Hepatocyte (in vitro differentiated cells): ENCODE measurements at regions not wholly inside any gene's neighbourhood (a gene's known extent, or its start where the extent isn't known, plus 50 kb on each side); places are given as distances from the start of the nearest gene placed in this dataset.

Experiments
- DNase-seq: peaks from one replicate; pipeline ENCODE4 v3.0.0-alpha.2; 2016; ENCODE audit warnings: low spot score
- H2AFZ ChIP-seq: fragments of 200-600 bp; sonication (generic); 2 replicates; pipeline ENCODE4 v1.6.0; 2016; ENCODE audit warnings: antibody characterized with exemption, mild to moderate bottlenecking
- H3K27ac ChIP-seq: fragments of 200-600 bp; sonication (generic); 2 replicates; pipeline ENCODE4 v1.5.1; 2016; ENCODE audit warnings: mild to moderate bottlenecking
- H3K27me3 ChIP-seq: fragments of 200-600 bp; sonication (generic); 2 replicates; pipeline ENCODE4 v1.6.1; 2016
- H3K36me3 ChIP-seq: fragments of 200-600 bp; sonication (generic); replicated peaks from 2 replicates; pipeline ENCODE4 v1.5.1; 2016; ENCODE audit warnings: low read depth; ENCODE audit not compliant: insufficient read depth
- H3K4me1 ChIP-seq: fragments of 200-600 bp; sonication (generic); 2 replicates; pipeline ENCODE4 v1.5.1; 2016; ENCODE audit warnings: mild to moderate bottlenecking, moderate library complexity; ENCODE audit not compliant: insufficient read depth
- H3K4me2 ChIP-seq: fragments of 200-600 bp; sonication (generic); 2 replicates; pipeline ENCODE4 v1.6.0; 2016
- H3K4me3 ChIP-seq: fragments of 200-600 bp; sonication (generic); 2 replicates; pipeline ENCODE4 v1.5.1; 2016; ENCODE audit warnings: mild to moderate bottlenecking
- H3K79me2 ChIP-seq: fragments of 200-600 bp; sonication (generic); 2 replicates; pipeline ENCODE4 v1.6.0; 2017; ENCODE audit warnings: mild to moderate bottlenecking
- H3K9me2 ChIP-seq: fragments of 200-600 bp; sonication (generic); replicated peaks from 2 replicates; pipeline ENCODE4 v1.6.0; 2017; ENCODE audit warnings: mild to moderate bottlenecking; ENCODE audit not compliant: insufficient read depth
- H3K9me3 ChIP-seq: fragments of 200-600 bp; sonication (generic); 2 replicates; pipeline ENCODE4 v1.5.1; 2016; ENCODE audit warnings: low read depth, mild to moderate bottlenecking
- H4K20me1 ChIP-seq: fragments of 200-600 bp; sonication (generic); 2 replicates; pipeline ENCODE4 v1.6.0; 2016; ENCODE audit warnings: mild to moderate bottlenecking; ENCODE audit not compliant: insufficient read depth, poor library complexity, severe bottlenecking
- EZH2 ChIP-seq: fragments of 200-600 bp; sonication (generic); IDR thresholded peaks from 2 replicates; pipeline ENCODE4 v1.6.1; 2016; ENCODE audit warnings: antibody characterized with exemption, mild to moderate bottlenecking, borderline replicate concordance
- EZH2phosphoT487 ChIP-seq: fragments of 200-600 bp; sonication (generic); IDR thresholded peaks from one replicate; pipeline ENCODE4 v1.6.1; 2018; ENCODE audit warnings: antibody characterized with exemption, mild to moderate bottlenecking, low read depth, moderate library complexity; ENCODE audit not compliant: unreplicated experiment, severe bottlenecking
- WGBS: methylation state at CpG from one replicate; pipeline ENCODE4 v1.1.6; 2016; ENCODE audit warnings: low lambda C conversion rate; ENCODE audit errors: missing lambda C conversion rate; 5-methylcytosine and 5-hydroxymethylcytosine counted together
- TF ChIP-seq, protein P1 (sequence below): fragments of 200-600 bp; sonication (generic); IDR thresholded peaks from 2 replicates; pipeline ENCODE4 v1.5.1; 2016; ENCODE audit warnings: antibody characterized with exemption, mild to moderate bottlenecking; ENCODE audit not compliant: poor library complexity

- no peak overlapping the region for H3K27ac ChIP-seq
- TF ChIP-seq EZH2 (no peak), EZH2phosphoT487 (no peak)
- TF ChIP-seq, protein P1, sequence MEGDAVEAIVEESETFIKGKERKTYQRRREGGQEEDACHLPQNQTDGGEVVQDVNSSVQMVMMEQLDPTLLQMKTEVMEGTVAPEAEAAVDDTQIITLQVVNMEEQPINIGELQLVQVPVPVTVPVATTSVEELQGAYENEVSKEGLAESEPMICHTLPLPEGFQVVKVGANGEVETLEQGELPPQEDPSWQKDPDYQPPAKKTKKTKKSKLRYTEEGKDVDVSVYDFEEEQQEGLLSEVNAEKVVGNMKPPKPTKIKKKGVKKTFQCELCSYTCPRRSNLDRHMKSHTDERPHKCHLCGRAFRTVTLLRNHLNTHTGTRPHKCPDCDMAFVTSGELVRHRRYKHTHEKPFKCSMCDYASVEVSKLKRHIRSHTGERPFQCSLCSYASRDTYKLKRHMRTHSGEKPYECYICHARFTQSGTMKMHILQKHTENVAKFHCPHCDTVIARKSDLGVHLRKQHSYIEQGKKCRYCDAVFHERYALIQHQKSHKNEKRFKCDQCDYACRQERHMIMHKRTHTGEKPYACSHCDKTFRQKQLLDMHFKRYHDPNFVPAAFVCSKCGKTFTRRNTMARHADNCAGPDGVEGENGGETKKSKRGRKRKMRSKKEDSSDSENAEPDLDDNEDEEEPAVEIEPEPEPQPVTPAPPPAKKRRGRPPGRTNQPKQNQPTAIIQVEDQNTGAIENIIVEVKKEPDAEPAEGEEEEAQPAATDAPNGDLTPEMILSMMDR, result no peak
- no peaks in the 10 kb centered on the region for H3K4me1 ChIP-seq
- H4K20me1 ChIP-seq, result no peaks in the 10 kb centered on the region
- DNase-seq, result no peak
- H3K27me3 ChIP-seq, result no peaks in the 10 kb centered on the region
- no peaks in the 10 kb centered on the region for H3K9me3 ChIP-seq
- no peak overlapping the region for H3K4me2 ChIP-seq
- WGBS, result 78% methylated on average over 4 of the region's 4 CpGs
- H3K79me2 ChIP-seq, result no peaks in the 10 kb centered on the region
- H3K4me3 ChIP-seq, result no peak overlapping the region
- H2AFZ ChIP-seq, result no peak overlapping the region
- H3K36me3 ChIP-seq, result no peaks in the 10 kb centered on the region
- no peaks in the 10 kb centered on the region for H3K9me2 ChIP-seq
Measured at GRCh38 chr5:120160124-120160895, 303.8 kb upstream of the PRR16 start.

GRCh38 chr5:120162321-120162720 is 301.8 kb upstream of the PRR16 start:
- H3K9me3 ChIP-seq, result no peaks in the 10 kb centered on the region
- TF ChIP-seq EZH2, result no peak
- H3K27ac ChIP-seq, result no peak overlapping the region
- no peaks in the 10 kb centered on the region for H3K27me3 ChIP-seq
- no peak overlapping the region for H2AFZ ChIP-seq
- H3K36me3 ChIP-seq, result no peaks in the 10 kb centered on the region
- no peaks in the 10 kb centered on the region for H3K79me2 ChIP-seq
- no peaks in the 10 kb centered on the region for H3K4me1 ChIP-seq
- H3K4me2 ChIP-seq, result no peak overlapping the region
- no peaks in the 10 kb centered on the region for H3K9me2 ChIP-seq
- no peaks in the 10 kb centered on the region for H4K20me1 ChIP-seq
- DNase-seq, result no peak
- H3K4me3 ChIP-seq, result no peak overlapping the region

GRCh38 chr5:120164037-120164436 is 300.1 kb upstream of the PRR16 start:
- WGBS, result 59% methylated on average over 3 of the region's 3 CpGs
- no peak overlapping the region for H3K27ac ChIP-seq
- TF ChIP-seq EZH2phosphoT487 (no peak), EZH2 (no peak)
- TF ChIP-seq, protein P1, result no peak

DNA sequence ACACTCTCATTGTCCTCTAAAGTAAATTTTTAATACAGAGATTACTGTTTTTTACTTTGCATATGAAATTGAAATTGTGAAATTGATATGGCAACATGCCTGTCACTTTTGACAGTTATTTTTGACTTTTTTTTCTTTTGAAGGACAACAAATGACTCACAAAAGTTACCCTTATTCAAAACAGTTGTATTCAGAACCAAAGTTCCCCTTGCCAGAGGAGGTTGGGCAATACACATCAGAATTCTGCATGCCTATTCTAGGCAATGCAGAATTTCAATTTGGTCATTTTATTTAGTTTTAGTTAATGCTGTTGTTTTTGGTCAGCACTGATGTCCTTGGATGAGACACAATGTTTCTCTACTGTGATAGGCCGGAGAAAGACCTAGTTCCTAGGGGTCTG is 299.1 kb upstream of the PRR16 start:
- no peaks in the 10 kb centered on the region for H4K20me1 ChIP-seq
- no peak for TF ChIP-seq EZH2
- TF ChIP-seq EZH2phosphoT487, result no peak
- TF ChIP-seq, protein P1, result no peak
- H2AFZ ChIP-seq, result no peak overlapping the region
- H3K9me2 ChIP-seq, result no peaks in the 10 kb centered on the region
- no peaks in the 10 kb centered on the region for H3K4me1 ChIP-seq
- no peak for DNase-seq
- no peak overlapping the region for H3K4me2 ChIP-seq
- no peak overlapping the region for H3K27ac ChIP-seq
- H3K4me3 ChIP-seq, result no peak overlapping the region
- no peaks in the 10 kb centered on the region for H3K36me3 ChIP-seq
- WGBS, result 100% methylated on average over 1 of the region's 1 CpG
- no peaks in the 10 kb centered on the region for H3K79me2 ChIP-seq
- no peaks in the 10 kb centered on the region for H3K27me3 ChIP-seq
- no peaks in the 10 kb centered on the region for H3K9me3 ChIP-seq

More at GRCh38 chr5:120164037-120164436, 300.1 kb upstream of the PRR16 start:
- no peak overlapping the region for H2AFZ ChIP-seq
- H3K9me2 ChIP-seq, result no peaks in the 10 kb centered on the region
- no peaks in the 10 kb centered on the region for H3K27me3 ChIP-seq
- no peak for DNase-seq
- no peaks in the 10 kb centered on the region for H3K79me2 ChIP-seq
- H3K4me1 ChIP-seq, result no peaks in the 10 kb centered on the region
- H3K4me2 ChIP-seq, result no peak overlapping the region
- H3K9me3 ChIP-seq, result no peaks in the 10 kb centered on the region
- H3K4me3 ChIP-seq, result no peak overlapping the region
- no peaks in the 10 kb centered on the region for H3K36me3 ChIP-seq
- no peaks in the 10 kb centered on the region for H4K20me1 ChIP-seq
